GM18873 (cell line): ENCODE measurements at regions not wholly inside any gene's neighbourhood (a gene's known extent, or its start where the extent isn't known, plus 50 kb on each side); places are given as distances from the start of the nearest gene placed in this dataset.
"Not testable (repeated sequence)": the region's sequence is repeated elsewhere in the genome, so short reads cannot be mapped to it uniquely, and the experiment has no call there.

Source experiments
- ATAC-seq: cut with Tn5 transposase; IDR thresholded peaks from one replicate; pipeline ENCODE4 v1.9.1; 2021; ENCODE audit warnings: mild to moderate bottlenecking, moderate library complexity, moderate number of reproducible peaks; ENCODE audit not compliant: unreplicated experiment, low FRiP score

- ATAC-seq = no peak
Measured at GRCh38 chr5:126055348-126055729, 367.9 kb upstream of the GRAMD2B start.

DNA sequence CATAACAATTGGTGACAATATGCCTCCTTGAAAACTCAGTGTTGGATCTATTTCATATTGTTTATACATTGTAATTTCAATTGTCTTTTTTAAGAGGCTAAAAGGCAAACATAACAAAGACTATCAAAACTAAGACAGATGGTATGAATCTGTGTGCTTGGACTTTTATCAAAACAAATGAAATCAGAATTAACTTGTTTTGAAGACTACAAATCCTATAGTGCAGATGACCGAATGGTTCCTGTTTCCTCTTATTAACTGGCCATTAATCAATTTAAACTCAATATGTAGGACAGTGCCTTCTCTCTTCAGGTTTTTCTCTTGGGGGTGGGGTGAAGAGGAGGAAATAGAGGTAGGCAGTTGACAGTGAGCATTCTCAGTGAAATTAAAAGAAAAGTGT is 366.9 kb upstream of the GRAMD2B start:
- ATAC-seq = no peak

DNA sequence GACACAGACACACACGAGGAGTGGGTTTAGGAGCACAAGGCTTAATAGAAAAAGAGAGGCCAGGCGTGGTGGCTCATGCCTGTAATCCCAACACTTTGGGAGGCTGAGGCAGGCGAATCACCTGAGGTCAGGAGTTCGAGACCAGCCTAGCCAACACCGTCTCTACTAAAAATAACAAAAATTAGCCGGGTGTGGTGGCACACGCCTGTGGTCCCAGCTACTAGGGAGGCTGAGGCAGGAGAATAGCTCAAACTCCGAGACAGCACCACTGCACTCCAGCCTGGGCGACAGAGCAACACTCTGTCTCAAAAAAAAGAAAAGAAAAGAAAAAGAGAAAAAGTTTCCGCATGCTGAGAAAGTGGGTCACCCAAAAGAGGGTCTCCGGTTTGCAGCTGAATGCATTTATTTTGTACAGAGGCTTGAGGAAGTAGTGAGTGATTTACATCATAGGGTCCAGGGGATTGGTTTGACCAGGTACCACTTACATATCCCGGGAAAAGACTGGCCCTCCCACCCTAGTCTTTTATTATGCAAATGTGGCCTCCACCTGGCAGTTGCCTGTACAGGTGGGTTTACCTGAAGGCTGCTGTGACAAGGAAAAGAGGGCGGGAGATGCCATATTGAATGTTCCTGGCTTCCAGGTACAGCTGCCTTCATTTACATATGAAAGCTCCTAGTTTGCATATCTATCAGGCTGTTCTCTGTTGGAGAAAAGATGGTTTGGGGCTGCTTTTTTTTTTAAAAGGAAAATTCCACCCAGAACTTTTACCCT is 366.2 kb upstream of the GRAMD2B start:
- ATAC-seq = no peak

DNA sequence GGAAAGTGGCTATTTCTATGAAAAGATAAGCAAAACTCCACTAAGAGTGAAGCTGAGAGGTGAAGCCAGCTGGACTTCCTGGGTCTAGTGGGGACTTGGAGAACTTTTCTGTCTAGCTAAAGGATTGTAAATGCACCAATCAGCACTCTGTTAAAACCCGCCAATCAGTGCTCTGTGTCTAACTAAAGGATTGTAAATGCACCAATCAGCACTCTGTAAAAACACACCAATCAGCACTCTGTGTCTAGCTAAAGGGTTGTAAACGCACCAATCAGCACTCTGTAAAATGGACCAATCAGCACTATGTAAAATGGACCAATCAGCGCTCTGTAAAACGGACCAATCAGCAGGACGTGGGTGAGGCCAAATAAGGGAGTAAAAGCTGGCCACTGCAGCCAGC is 364.8 kb upstream of the GRAMD2B start:
- not testable (repeated sequence) for ATAC-seq

DNA sequence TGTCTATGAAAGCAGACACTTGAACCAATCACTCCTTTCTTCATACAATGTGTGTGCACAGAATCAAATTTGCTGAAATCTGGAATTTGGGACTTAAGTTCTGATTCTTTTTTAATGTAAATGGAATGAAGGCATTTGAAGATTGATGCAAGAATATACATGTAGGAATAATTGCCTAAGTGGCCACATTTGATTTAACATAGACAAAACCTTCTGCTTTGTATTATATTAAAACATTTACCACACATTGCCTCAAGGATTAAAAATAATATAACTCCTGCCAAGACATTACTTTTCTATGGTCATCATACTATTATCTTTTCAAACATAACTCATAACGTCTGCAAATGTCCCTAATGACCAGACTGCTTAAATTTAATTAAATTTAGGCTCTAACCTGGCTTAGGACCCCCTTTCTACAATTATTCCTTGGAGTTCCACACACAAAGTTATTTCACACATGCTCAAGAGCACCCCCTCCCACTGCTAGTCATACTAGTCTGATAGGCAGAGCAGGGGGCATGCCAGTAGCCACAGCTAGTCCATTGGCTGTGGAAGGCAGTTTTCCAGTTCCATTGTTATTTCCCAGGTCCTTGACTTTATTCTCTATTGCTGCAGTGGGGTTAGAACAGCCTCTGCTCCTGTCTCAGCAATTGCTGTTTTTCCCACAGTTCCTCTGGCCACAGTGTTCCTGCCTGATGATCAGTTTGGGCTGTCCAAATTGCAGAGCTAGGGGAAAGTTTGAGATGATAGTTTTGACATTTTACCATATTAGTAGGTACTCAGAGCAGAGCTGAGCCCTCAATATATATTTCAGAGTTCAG is 360.6 kb upstream of the GRAMD2B start:
- no peak for ATAC-seq

GRCh38 chr5:126065061-126065460 is 358.1 kb upstream of the GRAMD2B start:
- ATAC-seq = no peak

- ATAC-seq = no peak
Measured at GRCh38 chr5:126066836-126067235, 356.4 kb upstream of the GRAMD2B start.

- ATAC-seq = no peak
Measured at GRCh38 chr5:126067404-126067803, 355.8 kb upstream of the GRAMD2B start.

DNA sequence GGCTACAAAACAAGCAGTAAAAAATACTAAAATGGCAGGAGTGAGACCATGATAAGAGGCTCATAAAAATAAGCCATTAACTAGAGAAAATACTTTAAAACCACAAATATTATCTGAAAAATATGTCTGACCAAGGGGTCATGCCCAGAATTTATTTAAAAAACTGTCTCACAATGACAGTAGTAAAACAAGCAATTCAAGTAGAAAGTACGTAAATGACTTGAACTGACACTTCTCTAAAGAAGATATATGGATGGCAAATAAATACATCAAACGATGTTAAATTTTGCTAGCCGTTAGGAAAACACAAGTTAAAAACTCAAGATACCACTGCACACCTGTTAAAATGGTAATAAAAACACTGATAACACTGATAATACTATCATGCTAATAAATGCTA is 353.9 kb upstream of the GRAMD2B start:
- no peak for ATAC-seq

DNA sequence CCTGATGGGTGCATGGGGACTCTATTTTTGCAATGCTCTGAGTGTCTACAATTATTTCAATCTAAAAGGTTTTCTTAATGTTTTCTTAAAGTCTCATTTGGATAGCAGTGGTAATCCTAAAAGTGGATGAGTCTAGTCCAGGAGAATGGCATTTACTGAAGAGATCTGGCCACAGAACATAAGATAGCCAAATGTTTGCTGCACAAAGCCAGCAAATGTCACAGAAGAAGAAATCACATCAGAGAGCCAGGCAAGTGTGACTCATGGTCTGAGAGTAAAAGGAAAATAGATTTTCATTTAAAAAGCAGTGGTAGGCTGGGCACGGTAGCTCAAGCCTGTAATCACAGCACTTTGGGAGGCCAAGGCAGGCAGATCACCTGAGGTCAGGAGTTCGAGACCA is 352.7 kb upstream of the GRAMD2B start:
- ATAC-seq = no peak

GRCh38 chr5:126074538-126074937 is 348.7 kb upstream of the GRAMD2B start:
- no peak for ATAC-seq

GRCh38 chr5:126079266-126079665 is 343.9 kb upstream of the GRAMD2B start:
- ATAC-seq = no peak

DNA sequence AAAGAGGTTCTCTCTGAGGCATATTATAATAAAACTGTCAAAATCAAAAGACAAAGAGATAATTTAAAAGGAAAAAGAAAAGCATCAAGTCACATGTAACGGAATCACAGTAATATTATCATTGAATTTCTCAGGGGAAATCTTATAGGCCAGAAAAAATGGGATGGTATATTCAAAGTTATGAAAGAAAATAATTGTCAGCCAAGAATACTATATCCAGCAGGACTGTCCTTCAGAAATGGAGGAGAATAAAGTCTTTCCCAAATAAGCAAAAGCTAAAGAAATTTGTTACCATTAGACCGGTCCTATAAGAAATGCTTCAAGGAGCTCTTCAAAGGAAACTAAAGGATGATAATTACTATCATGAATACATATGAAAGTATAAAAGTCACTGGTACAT is 342.0 kb upstream of the GRAMD2B start:
- ATAC-seq = no peak

DNA sequence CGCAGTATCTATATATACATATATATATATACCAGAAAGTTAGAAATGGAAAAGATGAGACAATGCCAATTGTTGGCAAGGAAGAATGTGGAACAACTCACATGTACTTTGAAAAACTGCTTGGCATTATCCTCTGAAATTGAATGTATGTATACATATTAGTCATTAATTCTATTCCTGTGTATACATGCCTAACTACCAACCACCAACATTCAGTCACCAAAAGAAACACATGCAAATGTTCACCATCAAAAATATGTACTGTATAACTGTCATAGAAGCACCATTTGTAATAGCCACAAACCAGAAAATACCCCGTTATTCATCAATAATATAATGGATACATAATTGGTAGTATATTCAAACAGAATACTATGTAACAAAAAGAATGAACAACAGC is 330.2 kb upstream of the GRAMD2B start:
- ATAC-seq = no peak

GRCh38 chr5:126093718-126094117 is 329.5 kb upstream of the GRAMD2B start:
- no peak for ATAC-seq

- no peak for ATAC-seq
Measured at GRCh38 chr5:126094991-126095390, 328.2 kb upstream of the GRAMD2B start.

- ATAC-seq = no peak
Measured at GRCh38 chr5:126096442-126097006, 326.7 kb upstream of the GRAMD2B start.

GRCh38 chr5:126097876-126098275 is 325.3 kb upstream of the GRAMD2B start:
- ATAC-seq = no peak

DNA sequence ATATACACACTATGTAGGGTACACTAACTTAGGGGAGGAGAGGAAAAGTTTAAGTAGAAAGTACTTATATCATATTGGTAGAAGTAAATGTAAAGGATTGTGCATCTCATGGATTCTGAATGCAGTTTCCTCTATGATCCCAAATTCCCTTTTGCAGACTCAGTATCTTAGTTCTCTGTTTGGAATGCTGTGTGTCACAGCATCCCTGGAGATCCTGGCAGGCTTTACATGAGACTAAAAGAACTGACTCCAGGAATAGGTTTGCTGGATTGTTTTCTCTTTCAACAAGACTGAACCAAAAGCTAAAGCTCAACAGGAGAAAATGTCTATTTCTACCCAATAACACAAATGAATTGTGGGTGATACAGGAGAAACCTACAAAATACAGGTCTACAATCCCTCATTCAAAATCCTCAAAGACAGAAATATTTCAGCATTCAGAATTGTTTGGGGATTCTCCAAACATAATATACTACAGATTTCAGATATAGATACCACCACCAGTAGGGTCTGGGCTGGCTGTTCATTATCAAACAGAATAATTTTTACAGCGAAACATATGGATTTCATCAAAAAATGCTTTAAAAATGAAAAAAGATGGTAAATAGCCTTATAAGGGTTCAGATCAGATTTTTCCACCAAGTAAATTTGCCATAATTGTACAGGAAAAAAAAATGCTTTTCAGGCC is 324.7 kb upstream of the GRAMD2B start:
- no peak for ATAC-seq

- no peak for ATAC-seq
Measured at GRCh38 chr5:126099077-126099476, 324.1 kb upstream of the GRAMD2B start.

DNA sequence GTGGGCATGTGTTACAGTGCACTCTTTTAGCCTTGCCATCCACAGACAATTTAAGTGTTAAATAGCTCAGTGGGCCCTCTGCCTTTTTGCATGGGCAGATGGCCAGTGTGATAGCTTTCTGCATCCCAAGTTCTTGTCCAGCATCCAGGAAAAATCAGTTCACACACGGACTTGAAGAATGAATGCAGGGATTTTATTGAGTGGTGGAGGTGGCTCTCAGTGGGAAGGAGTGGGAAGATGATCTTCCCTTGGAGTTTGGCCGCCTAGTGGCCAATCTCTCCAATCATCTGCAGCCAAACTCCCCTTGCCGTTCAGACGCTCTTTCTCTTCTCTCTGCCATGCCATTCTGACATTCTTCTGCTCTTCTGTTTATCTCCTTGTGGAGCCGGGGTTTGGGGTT is 322.4 kb upstream of the GRAMD2B start:
- ATAC-seq = no peak
